Activated T-cell treated with anti-CD3 and anti-CD28 coated beads, Interleukin-2, amount 50 U/mL, for 72 hours (primary cell): ENCODE measurements at regions not wholly inside any gene's neighbourhood (a gene's known extent, or its start where the extent isn't known, plus 50 kb on each side); places are given as distances from the start of the nearest gene placed in this dataset.

Source experiments
- ATAC-seq, 2 donors: fragments of 150-1000 bp; cut with Tn5 transposase; replicated peaks in 1 of 2; 2 replicates each; pipeline ENCODE4 v1.10.0; 2021; ENCODE audit warnings: moderate library complexity in 2 of 2, mild to moderate bottlenecking in 1 of 2
- DNase-seq, 2 donors: peaks; one replicate each; pipeline ENCODE4 v3.0.0; 2021 to 2022; ENCODE audit warnings: mixed read lengths in 1 of 2
- H3K27ac Mint-ChIP-seq: one replicate; pipeline ENCODE4 v1.8.0; 2022; ENCODE audit warnings: mild to moderate bottlenecking, moderate library complexity, mixed read lengths
- H3K27me3 Mint-ChIP-seq: one replicate; pipeline ENCODE4 v1.8.0; 2022; ENCODE audit warnings: low read depth, mixed read lengths
- H3K36me3 Mint-ChIP-seq, 2 donors: one replicate each; pipeline ENCODE4 v1.8.0; 2022; ENCODE audit warnings: mixed read lengths in 2 of 2, mild to moderate bottlenecking in 1 of 2; ENCODE audit not compliant: insufficient read depth in 2 of 2
- H3K4me1 Mint-ChIP-seq: one replicate; pipeline ENCODE4 v1.8.0; 2022; ENCODE audit warnings: low read depth, mixed read lengths
- H3K4me3 Mint-ChIP-seq, 2 donors: one replicate each; pipeline ENCODE4 v1.8.0; 2022; ENCODE audit warnings: mild to moderate bottlenecking in 2 of 2, mixed read lengths in 2 of 2, moderate library complexity in 2 of 2
- H3K9me3 Mint-ChIP-seq, 2 donors: one replicate each; pipeline ENCODE4 v1.8.0; 2022; ENCODE audit warnings: mixed read lengths in 2 of 2

- Mint-ChIP-seq H3K4me1 (no peaks in the 10 kb centered on the region), H3K4me3 (no peak overlapping the region), H3K27me3 (no peaks in the 10 kb centered on the region), H3K9me3 (peaks cover 0 to 5% of the 10 kb centered on the region in 2 donors), H3K27ac (no peak overlapping the region), H3K36me3 (peaks cover 0 to 2% of the 10 kb centered on the region in 2 donors)
- DNase-seq, result no peak
- no peak for ATAC-seq
Measured at GRCh38 chr1:195520757-195521156, 1087.5 kb downstream of the KCNT2 start.

GRCh38 chr1:195516036-195516435, 1092.2 kb downstream of the KCNT2 start:
- H3K4me3 Mint-ChIP-seq, result no peak overlapping the region
- H3K36me3 Mint-ChIP-seq, result peaks cover 0 to 2% of the 10 kb centered on the region in 2 donors
- H3K27me3 Mint-ChIP-seq, result no peaks in the 10 kb centered on the region
- H3K27ac Mint-ChIP-seq, result no peak overlapping the region
- H3K4me1 Mint-ChIP-seq, result no peaks in the 10 kb centered on the region
- DNase-seq (no peak), ATAC-seq (no peak)
- peaks cover 0 to 2% of the 10 kb centered on the region in 2 donors for H3K9me3 Mint-ChIP-seq

GRCh38 chr1:195511501-195511900, 1096.7 kb downstream of the KCNT2 start:
- H3K27me3 Mint-ChIP-seq, result no peaks in the 10 kb centered on the region
- no peak overlapping the region for H3K4me3 Mint-ChIP-seq
- no peak for ATAC-seq
- no peaks in the 10 kb centered on the region for H3K36me3 Mint-ChIP-seq
- H3K9me3 Mint-ChIP-seq, result peaks cover 0 to 2% of the 10 kb centered on the region in 2 donors
- H3K27ac Mint-ChIP-seq, result no peak overlapping the region
- no peaks in the 10 kb centered on the region for H3K4me1 Mint-ChIP-seq
- no peak for DNase-seq

- Mint-ChIP-seq H3K4me3 (no peak overlapping the region), H3K27ac (no peak overlapping the region), H3K4me1 (no peaks in the 10 kb centered on the region), H3K27me3 (no peaks in the 10 kb centered on the region), H3K9me3 (peaks cover 0 to 2% of the 10 kb centered on the region in 2 donors), H3K36me3 (no peaks in the 10 kb centered on the region)
- no peak for DNase-seq
- ATAC-seq, result no peak
Measured at GRCh38 chr1:195501118-195501517, 1107.1 kb downstream of the KCNT2 start.

- H3K36me3 Mint-ChIP-seq, result peaks cover 0 to 2% of the 10 kb centered on the region in 2 donors
- peaks cover 4 to 5% of the 10 kb centered on the region in 2 donors for H3K9me3 Mint-ChIP-seq
- no peaks in the 10 kb centered on the region for H3K27me3 Mint-ChIP-seq
- H3K4me1 Mint-ChIP-seq, result no peaks in the 10 kb centered on the region
- no peak overlapping the region for H3K27ac Mint-ChIP-seq
- ATAC-seq, result no peak
- no peak overlapping the region for H3K4me3 Mint-ChIP-seq
- no peak for DNase-seq
Measured at GRCh38 chr1:195495720-195496635, 1112.3 kb downstream of the KCNT2 start.

GRCh38 chr1:195482137-195482536, 1126.1 kb downstream of the KCNT2 start:
- Mint-ChIP-seq H3K4me1 (no peaks in the 10 kb centered on the region), H3K27me3 (no peaks in the 10 kb centered on the region), H3K4me3 (no peak overlapping the region), H3K36me3 (no peaks in the 10 kb centered on the region), H3K9me3 (peaks cover 0 to 1% of the 10 kb centered on the region in 2 donors), H3K27ac (no peak overlapping the region)
- ATAC-seq (no peak), DNase-seq (no peak)

- no peak for ATAC-seq
- DNase-seq, result no peak
- Mint-ChIP-seq H3K9me3 (peaks cover 0 to under 1% of the 10 kb centered on the region in 2 donors), H3K36me3 (no peaks in the 10 kb centered on the region), H3K4me3 (no peak overlapping the region), H3K27me3 (no peaks in the 10 kb centered on the region), H3K27ac (no peak overlapping the region), H3K4me1 (no peaks in the 10 kb centered on the region)
Measured at GRCh38 chr1:195481293-195481692, 1126.9 kb downstream of the KCNT2 start.

- peaks cover 3 to 5% of the 10 kb centered on the region in 2 donors for H3K9me3 Mint-ChIP-seq
- H3K36me3 Mint-ChIP-seq, result no peaks in the 10 kb centered on the region
- H3K4me1 Mint-ChIP-seq, result no peaks in the 10 kb centered on the region
- H3K27ac Mint-ChIP-seq, result no peak overlapping the region
- no peak overlapping the region for H3K4me3 Mint-ChIP-seq
- DNase-seq, result no peak
- H3K27me3 Mint-ChIP-seq, result no peaks in the 10 kb centered on the region
- ATAC-seq, result no peak
Measured at GRCh38 chr1:195475568-195475967, 1132.7 kb downstream of the KCNT2 start.

- no peak for DNase-seq
- H3K9me3 Mint-ChIP-seq, result peaks cover 3 to 5% of the 10 kb centered on the region in 2 donors
- no peak for ATAC-seq
- H3K36me3 Mint-ChIP-seq, result no peaks in the 10 kb centered on the region
- H3K27me3 Mint-ChIP-seq, result no peaks in the 10 kb centered on the region
- H3K4me1 Mint-ChIP-seq, result no peaks in the 10 kb centered on the region
- H3K27ac Mint-ChIP-seq, result no peak overlapping the region
- no peak overlapping the region for H3K4me3 Mint-ChIP-seq
Measured at GRCh38 chr1:195472291-195472690, 1135.9 kb downstream of the KCNT2 start.

- DNase-seq (no peak), ATAC-seq (no peak)
- Mint-ChIP-seq H3K27ac (no peak overlapping the region), H3K36me3 (no peaks in the 10 kb centered on the region), H3K4me3 (no peak overlapping the region), H3K4me1 (no peaks in the 10 kb centered on the region), H3K9me3 (peaks cover 2 to 3% of the 10 kb centered on the region in 2 donors), H3K27me3 (no peaks in the 10 kb centered on the region)
Measured at GRCh38 chr1:195466639-195467038, 1141.6 kb downstream of the KCNT2 start.

GRCh38 chr1:195462646-195463045, 1145.6 kb downstream of the KCNT2 start:
- Mint-ChIP-seq H3K4me3 (no peak overlapping the region), H3K4me1 (no peaks in the 10 kb centered on the region), H3K27ac (no peak overlapping the region), H3K27me3 (no peaks in the 10 kb centered on the region), H3K36me3 (no peaks in the 10 kb centered on the region), H3K9me3 (peaks cover 2 to 3% of the 10 kb centered on the region in 2 donors)
- DNase-seq (no peak), ATAC-seq (no peak)

GRCh38 chr1:195462152-195462551, 1146.1 kb downstream of the KCNT2 start:
- no peaks in the 10 kb centered on the region for H3K4me1 Mint-ChIP-seq
- DNase-seq (no peak), ATAC-seq (no peak)
- peaks cover 2 to 3% of the 10 kb centered on the region in 2 donors for H3K9me3 Mint-ChIP-seq
- no peaks in the 10 kb centered on the region for H3K27me3 Mint-ChIP-seq
- no peaks in the 10 kb centered on the region for H3K36me3 Mint-ChIP-seq
- H3K4me3 Mint-ChIP-seq, result no peak overlapping the region
- no peak overlapping the region for H3K27ac Mint-ChIP-seq

- no peaks in the 10 kb centered on the region for H3K27me3 Mint-ChIP-seq
- H3K4me1 Mint-ChIP-seq, result no peaks in the 10 kb centered on the region
- H3K4me3 Mint-ChIP-seq, result no peak overlapping the region
- no peak for ATAC-seq
- peaks cover 4 to 6% of the 10 kb centered on the region in 2 donors for H3K9me3 Mint-ChIP-seq
- H3K36me3 Mint-ChIP-seq, result no peaks in the 10 kb centered on the region
- DNase-seq, result no peak
- no peak overlapping the region for H3K27ac Mint-ChIP-seq
Measured at GRCh38 chr1:195458365-195458764, 1149.9 kb downstream of the KCNT2 start.

- H3K27me3 Mint-ChIP-seq, result no peaks in the 10 kb centered on the region
- H3K4me1 Mint-ChIP-seq, result no peaks in the 10 kb centered on the region
- DNase-seq (no peak), ATAC-seq (no peak)
- H3K4me3 Mint-ChIP-seq, result no peak overlapping the region
- no peaks in the 10 kb centered on the region for H3K36me3 Mint-ChIP-seq
- peaks cover 7 to 14% of the 10 kb centered on the region in 2 donors for H3K9me3 Mint-ChIP-seq
- no peak overlapping the region for H3K27ac Mint-ChIP-seq
Measured at GRCh38 chr1:195450794-195451193, 1157.4 kb downstream of the KCNT2 start.
